Mucosa of stomach (tissue), 1 donor: ENCODE measurements at regions not wholly inside any gene's neighbourhood (a gene's known extent, or its start where the extent isn't known, plus 50 kb on each side); places are given as distances from the start of the nearest gene placed in this dataset.
"Not testable (repeated sequence)": the region's sequence is repeated elsewhere in the genome, so short reads cannot be mapped to it uniquely, and the experiment has no call there.

Experiments used
- H3K27me3 ChIP-seq: one replicate; pipeline ENCODE4 v1.7.0; 2013; ENCODE audit warnings: mild to moderate bottlenecking, low read length; ENCODE audit not compliant: control insufficient read depth, insufficient read depth
- H3K36me3 ChIP-seq: one replicate; pipeline ENCODE4 v1.7.0; 2013; ENCODE audit warnings: low read length; ENCODE audit not compliant: control insufficient read depth, insufficient read depth
- H3K4me1 ChIP-seq: one replicate; pipeline ENCODE4 v1.7.0; 2013; ENCODE audit warnings: mild to moderate bottlenecking, low read length; ENCODE audit not compliant: control insufficient read depth, insufficient read depth
- H3K4me3 ChIP-seq: one replicate; pipeline ENCODE4 v1.7.0; 2013; ENCODE audit warnings: low read length
- H3K9ac ChIP-seq: one replicate; pipeline ENCODE4 v1.7.0; 2013; ENCODE audit warnings: mild to moderate bottlenecking, low read length, moderate library complexity
- H3K9me3 ChIP-seq: one replicate; pipeline ENCODE4 v1.7.0; 2013; ENCODE audit warnings: mild to moderate bottlenecking, low read length, moderate library complexity; ENCODE audit not compliant: control insufficient read depth
- donor health status: Pancreatic carcinoma.

GRCh38 chr6:6932968-6933367, 174.8 kb upstream of the RREB1 start:
- Histone ChIP-seq H3K4me1 (peaks cover 9% of the 10 kb centered on the region), H3K4me3 (no peak overlapping the region), H3K36me3 (no peaks in the 10 kb centered on the region), H3K9me3 (no peaks in the 10 kb centered on the region), H3K27me3 (no peaks in the 10 kb centered on the region), H3K9ac (no peak overlapping the region)

GRCh38 chr6:6940031-6941025, 167.4 kb upstream of the RREB1 start:
- H3K9me3 ChIP-seq: no peaks in the 10 kb centered on the region
- H3K9ac ChIP-seq: no peak overlapping the region
- H3K36me3 ChIP-seq: no peaks in the 10 kb centered on the region
- no peaks in the 10 kb centered on the region for H3K27me3 ChIP-seq
- no peaks in the 10 kb centered on the region for H3K4me1 ChIP-seq
- no peak overlapping the region for H3K4me3 ChIP-seq

GRCh38 chr6:6941201-6941600, 166.6 kb upstream of the RREB1 start:
- no peaks in the 10 kb centered on the region for H3K9me3 ChIP-seq
- H3K4me3 ChIP-seq: no peak overlapping the region
- H3K9ac ChIP-seq: no peak overlapping the region
- no peaks in the 10 kb centered on the region for H3K4me1 ChIP-seq
- no peaks in the 10 kb centered on the region for H3K27me3 ChIP-seq
- H3K36me3 ChIP-seq: no peaks in the 10 kb centered on the region

GRCh38 chr6:6942091-6942490, 165.7 kb upstream of the RREB1 start:
- H3K36me3 ChIP-seq: no peaks in the 10 kb centered on the region
- no peaks in the 10 kb centered on the region for H3K9me3 ChIP-seq
- no peak overlapping the region for H3K9ac ChIP-seq
- H3K4me1 ChIP-seq: no peaks in the 10 kb centered on the region
- H3K27me3 ChIP-seq: no peaks in the 10 kb centered on the region
- no peak overlapping the region for H3K4me3 ChIP-seq

GRCh38 chr6:6942831-6943230, 164.9 kb upstream of the RREB1 start:
- Histone ChIP-seq H3K27me3 (no peaks in the 10 kb centered on the region), H3K4me3 (no peak overlapping the region), H3K36me3 (no peaks in the 10 kb centered on the region), H3K9ac (no peak overlapping the region), H3K4me1 (no peaks in the 10 kb centered on the region), H3K9me3 (no peaks in the 10 kb centered on the region)

- Histone ChIP-seq H3K27me3 (no peaks in the 10 kb centered on the region), H3K9ac (no peak overlapping the region), H3K4me1 (no peaks in the 10 kb centered on the region), H3K4me3 (no peak overlapping the region), H3K9me3 (no peaks in the 10 kb centered on the region), H3K36me3 (no peaks in the 10 kb centered on the region)
These were observed 164.3 kb upstream of the RREB1 start for GRCh38 chr6:6943421-6943820.

DNA sequence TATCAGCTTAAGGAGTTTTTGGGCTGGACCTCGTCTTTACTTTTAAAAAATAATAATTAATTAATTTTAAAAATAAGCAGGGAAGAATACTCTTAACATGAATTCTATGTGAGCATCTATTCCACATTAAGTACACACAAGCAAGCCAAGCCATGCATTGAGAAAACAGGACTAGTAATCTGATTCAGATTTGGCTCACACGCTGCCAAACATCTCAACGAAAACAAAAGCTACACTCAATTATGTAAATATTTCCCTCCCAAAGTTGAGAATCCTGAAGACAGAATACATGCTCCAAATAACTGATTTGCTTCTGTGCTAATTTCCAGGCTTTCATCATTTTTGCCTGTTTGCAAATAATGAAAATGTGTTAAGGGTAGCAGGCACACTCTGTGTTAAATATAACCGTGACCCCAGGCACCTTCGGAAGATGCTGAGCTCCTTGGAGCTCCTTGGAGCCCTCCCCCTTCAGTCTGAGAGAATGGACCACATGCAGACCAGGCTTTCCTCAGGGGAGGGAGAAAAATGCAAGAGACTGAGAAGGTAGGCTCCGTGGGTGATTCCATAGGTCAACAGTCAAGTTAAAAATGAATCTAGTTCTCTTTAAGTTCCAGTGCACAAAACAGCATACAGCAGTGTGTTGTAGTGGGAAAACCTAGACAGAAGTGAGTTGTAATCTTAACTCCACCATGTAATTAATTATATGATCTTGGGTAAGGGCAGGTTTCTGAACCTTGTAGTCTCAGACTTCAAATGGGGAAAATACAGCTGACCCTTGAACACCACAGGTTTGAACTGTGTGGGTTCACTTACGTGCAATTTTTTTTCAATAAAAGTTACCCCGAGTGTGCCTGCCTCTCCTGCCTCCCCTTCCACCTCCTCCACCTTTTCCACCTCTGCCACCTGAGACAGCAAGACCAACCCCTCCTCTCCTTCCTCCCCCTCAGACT, 161.3 kb upstream of the RREB1 start:
- Histone ChIP-seq H3K27me3 (no peaks in the 10 kb centered on the region), H3K9ac (no peak overlapping the region), H3K36me3 (no peaks in the 10 kb centered on the region), H3K4me1 (no peaks in the 10 kb centered on the region), H3K9me3 (no peaks in the 10 kb centered on the region), H3K4me3 (no peak overlapping the region)

DNA sequence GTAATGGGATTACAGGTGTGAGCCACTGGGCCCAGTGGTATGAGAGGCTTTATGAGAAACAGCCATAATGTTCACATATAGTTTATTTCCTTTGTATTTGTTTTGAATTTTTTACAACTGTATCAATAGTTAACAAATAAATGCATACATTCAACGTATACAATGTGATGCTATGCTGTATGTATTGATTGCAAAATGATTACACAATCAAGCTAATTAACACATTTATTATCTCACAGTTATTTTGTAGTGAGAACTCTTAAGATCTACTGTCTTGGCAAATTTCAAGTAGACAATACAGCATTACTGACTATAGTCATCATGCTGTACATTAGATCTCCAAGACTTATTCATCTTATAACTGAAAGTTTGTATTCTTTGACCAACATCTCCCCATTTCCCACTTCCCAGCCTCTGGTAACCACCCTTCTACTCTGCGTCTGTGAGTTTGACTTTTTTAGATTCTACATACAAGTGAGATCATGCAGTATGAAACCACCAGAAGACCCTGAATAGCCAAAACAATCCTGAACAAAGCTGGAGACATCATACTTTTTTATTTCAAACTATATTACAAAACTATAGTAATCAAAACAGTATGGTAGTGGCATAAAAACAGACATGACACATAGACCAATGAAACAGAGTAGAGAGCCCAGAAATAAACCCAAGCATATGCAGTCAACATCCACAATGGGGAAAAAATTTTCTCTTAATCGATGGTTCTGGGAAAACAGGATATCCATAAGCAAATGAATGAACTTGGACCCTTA, 157.2 kb upstream of the RREB1 start:
- Histone ChIP-seq H3K27me3 (no peaks in the 10 kb centered on the region), H3K4me3 (no peak overlapping the region), H3K4me1 (no peaks in the 10 kb centered on the region), H3K9ac (no peak overlapping the region), H3K9me3 (no peaks in the 10 kb centered on the region), H3K36me3 (no peaks in the 10 kb centered on the region)

DNA sequence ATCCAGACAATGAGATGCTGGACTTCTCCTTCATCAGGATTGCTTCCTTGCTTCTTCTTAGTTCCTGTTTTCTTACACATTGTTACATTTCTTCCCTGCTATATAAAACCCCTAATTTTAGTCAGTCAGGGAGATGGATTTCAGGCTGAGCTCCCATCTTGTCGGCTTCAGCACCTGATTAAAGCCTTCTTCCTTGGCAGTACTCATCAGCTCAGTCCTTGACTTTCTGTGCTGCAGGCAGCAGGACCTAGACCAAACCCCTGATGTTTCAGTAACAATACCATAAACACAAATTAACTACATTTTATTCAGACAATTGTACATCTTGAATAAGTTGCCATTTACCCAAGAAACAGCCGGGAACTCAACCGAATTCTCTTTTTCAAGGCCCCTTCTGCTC, 156.4 kb upstream of the RREB1 start:
- Histone ChIP-seq H3K4me1 (no peaks in the 10 kb centered on the region), H3K36me3 (no peaks in the 10 kb centered on the region), H3K9me3 (no peaks in the 10 kb centered on the region), H3K9ac (no peak overlapping the region), H3K4me3 (no peak overlapping the region), H3K27me3 (no peaks in the 10 kb centered on the region)

DNA sequence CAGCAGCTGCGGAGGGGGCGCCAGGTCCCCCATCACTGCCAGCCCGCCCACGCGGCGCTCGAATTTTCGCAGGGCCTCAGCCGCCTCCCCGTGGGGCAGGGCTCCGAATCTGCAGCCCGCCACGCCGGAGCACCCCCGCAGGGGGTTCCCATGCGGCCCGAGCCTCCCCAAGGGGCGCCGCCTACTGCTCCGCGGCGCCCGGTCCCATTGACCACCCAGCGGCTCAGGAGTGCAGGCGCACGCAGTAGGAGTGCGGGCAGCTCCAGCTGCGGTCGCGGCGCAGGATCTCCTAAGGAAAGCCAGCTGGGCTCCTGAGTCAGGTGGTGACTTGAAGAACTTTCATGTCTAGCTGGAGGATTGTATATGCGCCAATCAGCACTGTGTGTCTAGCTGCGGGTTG, 155.3 kb upstream of the RREB1 start:
- no peaks in the 10 kb centered on the region for H3K27me3 ChIP-seq
- H3K4me3 ChIP-seq: no peak overlapping the region

GRCh38 chr6:6952927-6953326, 154.8 kb upstream of the RREB1 start:
- not testable (repeated sequence) for H3K9ac ChIP-seq

More for the DNA sequence above, 155.3 kb upstream of the RREB1 start:
- Histone ChIP-seq H3K4me1 (no peaks in the 10 kb centered on the region), H3K9me3 (no peaks in the 10 kb centered on the region), H3K36me3 (no peaks in the 10 kb centered on the region), H3K9ac (no peak overlapping the region)

More at GRCh38 chr6:6952927-6953326, 154.8 kb upstream of the RREB1 start:
- not testable (repeated sequence) for H3K4me1 ChIP-seq, H3K9me3 ChIP-seq, H3K27me3 ChIP-seq, H3K36me3 ChIP-seq, H3K4me3 ChIP-seq
